Non-pigmented ciliary epithelial cell (primary cell): ENCODE measurements at regions not wholly inside any gene's neighbourhood (a gene's known extent, or its start where the extent isn't known, plus 50 kb on each side); places are given as distances from the start of the nearest gene placed in this dataset.

ENCODE experiments used
- DNase-seq: peaks from one replicate; pipeline ENCODE4 v3.0.0-alpha.2; 2010; ENCODE audit warnings: low read depth

DNA sequence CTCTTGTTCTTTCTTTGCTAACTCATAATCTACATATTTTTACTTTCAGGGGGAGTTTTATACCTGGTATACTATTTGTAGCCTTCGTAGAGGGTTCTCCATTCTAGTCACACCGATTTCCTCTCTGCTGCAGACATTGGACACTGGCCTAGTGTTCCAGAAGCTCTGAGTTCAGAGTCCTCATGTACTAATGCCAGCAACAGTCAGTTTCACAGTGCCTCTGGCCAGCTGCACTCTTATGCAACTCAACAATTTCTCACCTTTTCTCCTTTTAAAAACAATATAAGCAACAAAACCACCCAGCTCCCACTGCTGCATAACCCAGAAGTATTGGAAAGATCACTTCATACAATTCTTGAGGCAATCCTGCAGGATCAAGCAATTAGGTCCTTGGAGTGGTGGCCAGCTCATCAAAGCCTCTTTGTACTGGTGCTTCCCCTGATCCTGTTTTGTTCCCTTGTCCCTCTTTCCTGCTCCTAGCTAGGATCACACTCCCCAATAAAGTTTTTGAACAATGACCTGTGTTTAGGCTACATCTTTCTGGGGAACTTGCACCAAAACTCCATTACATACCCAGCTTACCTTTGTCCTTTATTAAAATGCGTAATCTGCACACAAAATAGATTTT lies 98.1 kb upstream of the TUT7 start:
- DNase-seq = no peak

DNA sequence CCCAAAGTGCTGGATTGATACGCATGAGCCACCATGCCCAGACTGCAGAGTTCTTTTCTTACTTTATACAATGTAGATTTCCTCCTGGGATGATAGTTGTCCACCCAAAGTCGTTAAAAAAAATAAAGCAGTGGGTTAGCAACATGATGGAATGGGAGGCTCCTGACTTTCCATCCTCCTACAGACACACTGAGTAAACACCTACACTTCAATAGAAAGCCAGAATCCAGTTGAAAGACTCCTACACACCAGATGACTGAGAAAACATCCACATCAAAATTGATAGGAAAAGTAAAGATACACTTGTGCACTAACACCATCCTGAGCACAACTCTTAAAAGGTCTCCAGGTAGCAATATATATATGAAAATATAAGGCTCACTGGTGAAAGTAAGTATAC lies 95.0 kb upstream of the TUT7 start:
- DNase-seq = no peak

- DNase-seq = no peak
Observed at GRCh38 chr9:86445671-86446070, 91.5 kb upstream of the TUT7 start.

DNA sequence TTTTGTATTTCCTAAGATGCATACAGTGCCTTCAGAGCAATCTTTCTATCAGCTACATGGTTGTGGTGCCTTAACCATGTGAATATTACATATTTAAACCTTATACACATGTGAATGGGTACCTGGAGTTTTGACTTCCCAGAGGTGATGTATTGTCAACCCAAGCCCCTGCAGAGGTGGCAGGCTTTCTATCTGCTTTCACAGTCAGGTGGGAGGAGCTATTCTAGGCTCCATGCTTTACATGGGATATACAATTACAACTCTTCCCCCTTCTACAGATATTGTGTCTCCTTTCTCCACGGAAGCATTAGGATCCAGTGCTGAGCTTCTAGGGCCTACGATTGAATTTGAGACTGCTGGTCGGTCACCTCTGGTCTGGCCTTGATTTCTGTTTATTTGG lies 89.8 kb upstream of the TUT7 start:
- no peak for DNase-seq

DNA sequence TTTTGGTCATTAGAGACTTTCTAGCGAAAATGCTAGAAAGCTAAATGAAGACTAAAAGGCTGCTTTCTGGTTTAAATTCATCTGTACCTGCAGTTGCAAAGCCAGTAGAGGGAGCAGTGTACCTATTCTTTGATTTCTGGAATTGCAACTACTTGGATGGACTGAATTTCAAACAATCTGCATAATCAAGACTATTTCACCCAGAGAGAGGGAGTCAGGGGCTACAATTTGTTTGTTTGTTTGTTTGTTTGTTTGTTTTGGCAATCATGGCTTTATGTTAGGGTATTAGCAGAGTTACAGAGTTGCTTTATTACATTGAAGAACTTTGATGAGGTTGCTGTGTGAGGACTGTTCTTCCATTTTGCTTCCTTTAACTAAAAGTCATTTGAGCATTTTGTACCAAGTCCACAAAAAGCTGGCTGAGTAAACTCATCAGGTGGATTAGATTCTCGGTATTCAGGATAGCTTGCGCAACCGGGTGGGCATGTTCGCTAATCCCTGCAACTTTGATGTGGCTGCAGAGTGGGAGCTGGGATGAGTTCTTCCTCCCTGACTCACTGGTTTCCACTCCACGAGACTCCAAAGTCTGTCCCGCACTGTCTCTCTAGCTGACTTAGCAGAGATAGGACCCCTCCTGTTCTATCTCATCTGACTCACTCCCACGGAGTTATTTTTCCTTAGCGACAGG lies 80.0 kb upstream of the TUT7 start:
- DNase-seq = peak; percentile 80

DNA sequence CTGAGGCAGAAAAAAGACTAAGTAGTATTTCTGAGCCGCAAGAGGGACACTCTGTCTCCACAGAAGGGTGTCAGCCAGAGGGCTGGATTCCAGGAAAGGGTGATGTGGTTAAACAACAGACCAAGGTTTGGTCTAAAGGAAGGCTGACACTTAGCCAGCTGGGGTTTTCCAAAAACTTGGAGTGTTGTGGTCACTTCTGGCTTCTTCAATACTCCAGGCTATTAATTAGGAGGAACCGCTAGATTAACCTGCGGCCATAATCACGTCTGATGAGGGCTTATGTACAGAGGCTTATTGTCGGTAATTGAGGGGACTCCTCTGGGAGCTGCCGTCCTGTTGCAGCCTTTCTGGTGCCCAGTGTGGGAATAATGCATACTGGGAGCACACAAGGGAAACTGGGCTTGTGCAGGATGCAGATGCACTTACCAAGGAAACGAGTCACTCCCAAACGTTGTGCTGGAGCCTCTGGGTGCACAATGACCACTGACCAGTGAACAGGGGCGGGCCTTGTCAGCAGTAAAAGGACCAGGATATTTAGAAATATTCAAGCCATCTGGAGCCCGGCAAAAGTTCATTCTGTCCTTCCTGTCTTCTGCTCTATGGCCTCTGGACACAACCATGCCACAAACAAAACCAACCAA lies 70.2 kb upstream of the TUT7 start:
- no peak for DNase-seq

DNA sequence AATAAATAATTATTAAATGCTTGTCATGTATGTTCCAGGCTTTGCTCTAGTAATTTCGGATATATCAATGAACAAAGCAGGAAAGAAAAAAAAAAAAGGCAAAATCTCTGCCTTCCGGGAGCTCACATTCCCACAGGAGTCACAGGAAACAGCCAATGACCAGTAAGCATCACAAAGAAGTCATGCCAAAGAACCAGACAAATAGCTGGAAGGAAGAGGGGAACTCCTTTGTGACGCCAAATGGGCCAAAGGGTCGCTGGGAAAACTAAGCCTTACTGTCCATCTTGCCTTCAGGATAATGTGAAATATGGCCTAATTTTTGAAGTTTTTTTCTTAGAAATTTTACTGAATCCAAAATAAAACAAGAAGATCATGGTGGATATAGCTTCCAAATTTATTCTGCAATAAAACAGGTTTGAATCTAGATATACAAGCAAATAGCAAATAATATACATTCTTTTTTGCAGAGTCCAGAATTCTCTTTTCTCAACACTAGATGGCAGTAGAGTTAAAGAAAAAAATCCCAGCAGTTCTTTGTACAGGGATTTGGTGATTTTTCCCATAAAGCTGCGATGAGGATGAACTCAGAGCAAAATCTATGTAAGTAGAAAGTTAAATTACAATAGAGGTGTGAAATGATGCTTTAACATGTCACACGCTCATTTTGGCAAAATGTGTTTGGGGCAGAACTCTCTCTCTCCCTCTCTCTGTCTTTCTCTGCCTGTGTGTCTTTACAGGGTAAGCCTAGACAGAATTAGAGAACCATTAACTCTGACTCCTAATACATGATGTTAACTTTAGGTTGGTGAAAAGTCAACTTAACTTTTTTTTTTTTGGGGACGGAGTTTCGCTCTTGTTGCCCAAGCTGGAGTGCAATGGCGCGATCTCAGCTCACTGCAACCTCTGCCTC lies 60.0 kb upstream of the TUT7 start:
- no peak for DNase-seq

DNA sequence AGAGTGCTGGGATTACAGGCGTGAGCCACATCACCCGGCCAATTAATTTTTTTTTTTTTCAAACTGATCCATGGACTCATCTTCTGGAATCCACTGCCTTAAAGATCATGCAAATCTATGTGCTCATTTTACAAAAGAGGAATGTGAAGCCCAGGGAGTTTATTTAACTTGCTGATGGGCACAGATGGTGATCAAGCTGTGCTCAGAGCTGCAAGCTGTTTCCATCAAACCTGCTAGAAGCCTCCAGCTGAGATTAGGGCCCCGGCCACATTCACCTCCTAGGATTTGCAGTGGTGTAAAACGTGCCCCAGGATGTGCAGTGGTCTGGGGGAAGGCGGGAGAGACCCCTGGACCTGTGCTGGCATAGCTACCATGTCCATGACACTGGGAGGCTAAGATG lies 56.1 kb upstream of the TUT7 start:
- DNase-seq = no peak

- DNase-seq = peak; percentile 6
Observed at GRCh38 chr9:86408121-86408520, 53.9 kb upstream of the TUT7 start.

GRCh38 chr9:86407022-86407421 lies 52.8 kb upstream of the TUT7 start:
- DNase-seq = peak; percentile 45

DNA sequence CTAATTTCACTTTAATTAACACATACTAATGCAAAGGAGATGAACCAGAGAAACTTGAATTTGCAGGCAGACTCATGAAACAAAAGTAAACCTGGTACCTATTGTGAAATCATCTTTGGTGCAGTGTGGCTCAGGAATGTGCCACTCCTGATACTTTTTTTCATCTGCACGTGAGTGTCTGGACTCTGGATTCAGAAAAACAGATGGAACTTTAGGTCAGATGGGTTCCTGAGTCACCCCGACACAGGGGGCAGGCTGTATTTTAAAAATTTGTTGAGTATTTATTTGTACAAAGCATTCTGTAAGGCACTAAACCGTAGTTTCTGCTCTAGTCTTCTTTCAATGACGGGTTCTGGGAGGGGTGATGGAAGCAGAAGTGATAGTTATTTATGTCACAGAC lies 52.2 kb upstream of the TUT7 start:
- peak; percentile 34 for DNase-seq

GRCh38 chr9:86405926-86406325 lies 51.7 kb upstream of the TUT7 start:
- DNase-seq = peak; percentile 82

DNA sequence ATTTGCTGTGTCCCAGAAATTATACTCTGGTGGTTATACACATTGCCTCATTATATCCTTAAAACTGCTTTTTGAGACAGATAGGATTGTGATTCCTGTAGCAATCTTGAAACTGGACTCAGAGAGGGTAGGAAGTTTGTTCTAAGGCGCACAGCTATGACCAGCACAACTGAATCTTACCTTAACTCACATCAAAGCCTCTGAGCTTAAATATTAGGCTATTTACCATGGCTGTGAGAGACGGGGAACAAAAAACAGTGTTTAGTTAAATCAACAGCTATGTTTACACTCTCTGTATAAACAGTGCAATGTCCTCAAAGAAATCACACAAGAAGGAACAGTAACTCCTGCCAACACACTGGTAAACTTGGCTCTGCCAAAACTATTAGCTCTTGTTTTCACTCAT lies 50.9 kb upstream of the TUT7 start:
- DNase-seq = no peak
